ENCODE measurements at regions not wholly inside any gene's neighbourhood (a gene's known extent, or its start where the extent isn't known, plus 50 kb on each side); places are given as distances from the start of the nearest gene placed in this dataset.

DNA sequence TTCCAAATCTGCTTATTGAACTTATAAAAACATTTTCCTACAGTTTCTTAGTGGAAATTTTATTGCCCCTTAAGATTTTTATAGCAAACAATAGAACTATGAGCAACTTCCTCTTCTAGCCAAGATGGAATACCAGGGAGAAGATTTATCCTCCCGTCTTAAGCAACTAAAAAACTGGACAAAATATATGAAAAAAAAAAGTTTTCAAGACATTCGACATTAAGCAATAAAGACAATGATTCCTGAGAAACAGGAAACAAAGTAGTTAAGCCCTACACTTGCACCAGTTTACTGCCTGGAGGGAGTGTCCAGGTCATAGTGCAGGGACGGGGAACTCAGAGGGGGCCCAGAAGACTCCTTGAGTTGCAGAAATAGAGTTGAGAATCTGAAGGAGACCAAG lies 516.1 kb upstream of the DIPK2B start:
- TF ChIP-seq EZH2 (IDR thresholded peaks at IDR 0.05; ENCODE audit: borderline replicate concordance, low read depth, low read length, severe bottlenecking) (no peak), CTCF (IDR thresholded peaks at IDR 0.05; ENCODE audit: borderline replicate concordance, extremely low read depth, low read length, poor library complexity, severe bottlenecking) (no peak)
